Loucy (cell line): ENCODE measurements at regions not wholly inside any gene's neighbourhood (a gene's known extent, or its start where the extent isn't known, plus 50 kb on each side); places are given as distances from the start of the nearest gene placed in this dataset.

Experiments used
- EZH2phosphoT487 ChIP-seq: fragments of 200-600 bp; IDR thresholded peaks from 2 replicates; pipeline ENCODE4 v1.6.1; 2018; ENCODE audit warnings: antibody characterized with exemption, mild to moderate bottlenecking, moderate library complexity, borderline replicate concordance
- TF ChIP-seq, protein P1 (sequence below): fragments of 200-600 bp; sonication (generic); conservative IDR thresholded peaks from 2 replicates; pipeline ENCODE4 v1.5.1; 2014; ENCODE audit warnings: mild to moderate bottlenecking, antibody characterized with exemption, low read length

- TF ChIP-seq, protein P1, sequence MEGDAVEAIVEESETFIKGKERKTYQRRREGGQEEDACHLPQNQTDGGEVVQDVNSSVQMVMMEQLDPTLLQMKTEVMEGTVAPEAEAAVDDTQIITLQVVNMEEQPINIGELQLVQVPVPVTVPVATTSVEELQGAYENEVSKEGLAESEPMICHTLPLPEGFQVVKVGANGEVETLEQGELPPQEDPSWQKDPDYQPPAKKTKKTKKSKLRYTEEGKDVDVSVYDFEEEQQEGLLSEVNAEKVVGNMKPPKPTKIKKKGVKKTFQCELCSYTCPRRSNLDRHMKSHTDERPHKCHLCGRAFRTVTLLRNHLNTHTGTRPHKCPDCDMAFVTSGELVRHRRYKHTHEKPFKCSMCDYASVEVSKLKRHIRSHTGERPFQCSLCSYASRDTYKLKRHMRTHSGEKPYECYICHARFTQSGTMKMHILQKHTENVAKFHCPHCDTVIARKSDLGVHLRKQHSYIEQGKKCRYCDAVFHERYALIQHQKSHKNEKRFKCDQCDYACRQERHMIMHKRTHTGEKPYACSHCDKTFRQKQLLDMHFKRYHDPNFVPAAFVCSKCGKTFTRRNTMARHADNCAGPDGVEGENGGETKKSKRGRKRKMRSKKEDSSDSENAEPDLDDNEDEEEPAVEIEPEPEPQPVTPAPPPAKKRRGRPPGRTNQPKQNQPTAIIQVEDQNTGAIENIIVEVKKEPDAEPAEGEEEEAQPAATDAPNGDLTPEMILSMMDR = no peak
- TF ChIP-seq EZH2phosphoT487 = no peak
Observed at GRCh38 chr2:146024212-146024743, 1504.4 kb upstream of the ZEB2 start.
